ENCODE measurements at regions not wholly inside any gene's neighbourhood (a gene's known extent, or its start where the extent isn't known, plus 50 kb on each side); places are given as distances from the start of the nearest gene placed in this dataset.

DNA sequence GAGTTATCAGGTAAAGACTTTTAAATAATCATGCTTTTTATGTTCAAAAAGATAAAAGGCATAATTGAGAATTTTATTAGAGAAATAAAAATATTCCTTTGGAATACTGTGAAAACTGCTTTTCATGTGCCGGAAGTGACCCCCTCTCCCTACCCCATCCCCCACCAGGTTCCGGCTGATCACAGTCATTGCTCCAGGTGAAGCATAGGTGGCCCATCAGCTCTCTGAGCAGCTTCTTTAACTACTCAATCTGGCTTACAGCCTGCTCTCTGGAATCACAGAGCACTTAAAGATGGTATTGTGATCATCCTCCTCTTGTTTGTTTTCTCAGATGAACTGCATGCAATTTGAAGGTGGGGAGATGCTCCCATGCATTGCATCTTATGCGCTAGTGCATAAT, 257.7 kb downstream of the EN1 start:
- no peak for TF ChIP-seq ZNF274 (IDR thresholded peaks at IDR 0.05; ENCODE audit: low read depth, low read length)
- TF ChIP-seq YY1 (IDR thresholded peaks at IDR 0.05; ENCODE audit: insufficient read depth, insufficient read length): no peak
- TF ChIP-seq SUZ12 (IDR thresholded peaks at IDR 0.05; ENCODE audit: extremely low read depth, insufficient read depth, insufficient read length): no peak

Measured in NT2/D1 (cell line).